ENCODE measurements at regions not wholly inside any gene's neighbourhood (a gene's known extent, or its start where the extent isn't known, plus 50 kb on each side); places are given as distances from the start of the nearest gene placed in this dataset.

GRCh38 chr2:39535636-39536185, 98.6 kb upstream of the MAP4K3 start (continued):
- TF ChIP-seq, protein P1, sequence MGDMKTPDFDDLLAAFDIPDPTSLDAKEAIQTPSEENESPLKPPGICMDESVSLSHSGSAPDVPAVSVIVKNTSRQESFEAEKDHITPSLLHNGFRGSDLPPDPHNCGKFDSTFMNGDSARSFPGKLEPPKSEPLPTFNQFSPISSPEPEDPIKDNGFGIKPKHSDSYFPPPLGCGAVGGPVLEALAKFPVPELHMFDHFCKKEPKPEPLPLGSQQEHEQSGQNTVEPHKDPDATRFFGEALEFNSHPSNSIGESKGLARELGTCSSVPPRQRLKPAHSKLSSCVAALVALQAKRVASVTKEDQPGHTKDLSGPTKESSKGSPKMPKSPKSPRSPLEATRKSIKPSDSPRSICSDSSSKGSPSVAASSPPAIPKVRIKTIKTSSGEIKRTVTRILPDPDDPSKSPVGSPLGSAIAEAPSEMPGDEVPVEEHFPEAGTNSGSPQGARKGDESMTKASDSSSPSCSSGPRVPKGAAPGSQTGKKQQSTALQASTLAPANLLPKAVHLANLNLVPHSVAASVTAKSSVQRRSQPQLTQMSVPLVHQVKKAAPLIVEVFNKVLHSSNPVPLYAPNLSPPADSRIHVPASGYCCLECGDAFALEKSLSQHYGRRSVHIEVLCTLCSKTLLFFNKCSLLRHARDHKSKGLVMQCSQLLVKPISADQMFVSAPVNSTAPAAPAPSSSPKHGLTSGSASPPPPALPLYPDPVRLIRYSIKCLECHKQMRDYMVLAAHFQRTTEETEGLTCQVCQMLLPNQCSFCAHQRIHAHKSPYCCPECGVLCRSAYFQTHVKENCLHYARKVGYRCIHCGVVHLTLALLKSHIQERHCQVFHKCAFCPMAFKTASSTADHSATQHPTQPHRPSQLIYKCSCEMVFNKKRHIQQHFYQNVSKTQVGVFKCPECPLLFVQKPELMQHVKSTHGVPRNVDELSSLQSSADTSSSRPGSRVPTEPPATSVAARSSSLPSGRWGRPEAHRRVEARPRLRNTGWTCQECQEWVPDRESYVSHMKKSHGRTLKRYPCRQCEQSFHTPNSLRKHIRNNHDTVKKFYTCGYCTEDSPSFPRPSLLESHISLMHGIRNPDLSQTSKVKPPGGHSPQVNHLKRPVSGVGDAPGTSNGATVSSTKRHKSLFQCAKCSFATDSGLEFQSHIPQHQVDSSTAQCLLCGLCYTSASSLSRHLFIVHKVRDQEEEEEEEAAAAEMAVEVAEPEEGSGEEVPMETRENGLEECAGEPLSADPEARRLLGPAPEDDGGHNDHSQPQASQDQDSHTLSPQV (IDR thresholded peaks at IDR 0.05), result no peak
- TF ChIP-seq RBBP5 (conservative IDR thresholded peaks at IDR 0.05) (no peak), JUND (IDR thresholded peaks at IDR 0.05; ENCODE audit: low read depth, low read length) (no peak), CBX5 (IDR thresholded peaks at IDR 0.05; ENCODE audit: low read depth) (no peak), NFIC (IDR thresholded peaks at IDR 0.05; ENCODE audit: low read depth, low read length) (no peak)

- in situ Hi-C loops (cut with MboI), result no loop called here
- DNase-seq (ENCODE audit: low read depth, low spot score), result no peak
- Histone ChIP-seq H3K9ac (ENCODE audit: control insufficient read depth, insufficient read depth, low read length) (no peak overlapping the region), H3K4me1 (ENCODE audit: control insufficient read depth, insufficient read depth, low read length) (no peaks in the 10 kb centered on the region), H2AFZ (ENCODE audit: control insufficient read depth, low read depth, low read length) (no peak overlapping the region), H3K4me2 (ENCODE audit: control insufficient read depth, insufficient read depth) (no peak overlapping the region), H3K79me2 (ENCODE audit: control insufficient read depth, insufficient read depth, low read length) (no peaks in the 10 kb centered on the region), H3K36me3 (ENCODE audit: control insufficient read depth in 2 of 2, insufficient read depth in 2 of 2, low read length in 1 of 2) (no peaks in the 10 kb centered on the region), H3K9me3 (replicated peaks; ENCODE audit: control insufficient read depth, insufficient read depth, low read length) (no peaks in the 10 kb centered on the region; the same call in 2 of the 3 replicates), H3K27ac (ENCODE audit: control insufficient read depth, insufficient read depth) (no peak overlapping the region), H4K20me1 (ENCODE audit: control insufficient read depth, insufficient read depth) (no peaks in the 10 kb centered on the region), H3K27me3 (replicated peaks in 1 of 2; ENCODE audit: control insufficient read depth in 2 of 2, insufficient read depth in 2 of 2, low read length in 1 of 2) (peaks cover 0 to 2% of the 10 kb centered on the region in 2 experiments; a peak in 3 of 4 replicates), H3K4me3 (no peak overlapping the region)
- BruUV-seq (replicated peaks), result no TSS peak
- ChIA-PET RAD21 (ENCODE audit: unreplicated experiment) (no interaction called here), POLR2A (interaction anchor here (0.7 kb wide), 1 partner anchor 34 kb away, joined by 5 read pairs; no protein-coding TSS in a partner anchor), CTCF (no interaction called here), SMC1A (ENCODE audit: uncharacterized antibody, unreplicated experiment) (interaction anchor here (0.6 kb wide), 1 partner anchor 164 kb away, joined by 4 read pairs; no protein-coding TSS in a partner anchor)
- intact Hi-C loops (cut with micrococcal nuclease; ENCODE audit: unreplicated experiment), result no loop called here
- ATAC-seq, result no peak
- FAIRE-seq, result no peak
- WGBS (ENCODE audit: insufficient coverage, insufficient replicate concordance, low lambda C conversion rate, missing lambda C conversion rate), result 31% methylated on average over 3 of the region's 3 CpGs
- TF ChIP-seq ZNF207 (IDR thresholded peaks at IDR 0.05; ENCODE audit: borderline replicate concordance) (no peak), SUPT20H (IDR thresholded peaks at IDR 0.05; ENCODE audit: borderline replicate concordance, control insufficient read depth, low read depth, low read length) (no peak), PAX5 (IDR thresholded peaks at IDR 0.05; ENCODE audit: borderline replicate concordance, low read depth, low read length) (no peak), SP1 (IDR thresholded peaks at IDR 0.05; ENCODE audit: low read depth, low read length) (no peak), YBX1 (IDR thresholded peaks at IDR 0.05) (no peak), KDM1A (IDR thresholded peaks at IDR 0.05; ENCODE audit: borderline replicate concordance) (no peak), HCFC1 (IDR thresholded peaks at IDR 0.05; ENCODE audit: low read length) (no peak)
- TF ChIP-seq, protein P2, sequence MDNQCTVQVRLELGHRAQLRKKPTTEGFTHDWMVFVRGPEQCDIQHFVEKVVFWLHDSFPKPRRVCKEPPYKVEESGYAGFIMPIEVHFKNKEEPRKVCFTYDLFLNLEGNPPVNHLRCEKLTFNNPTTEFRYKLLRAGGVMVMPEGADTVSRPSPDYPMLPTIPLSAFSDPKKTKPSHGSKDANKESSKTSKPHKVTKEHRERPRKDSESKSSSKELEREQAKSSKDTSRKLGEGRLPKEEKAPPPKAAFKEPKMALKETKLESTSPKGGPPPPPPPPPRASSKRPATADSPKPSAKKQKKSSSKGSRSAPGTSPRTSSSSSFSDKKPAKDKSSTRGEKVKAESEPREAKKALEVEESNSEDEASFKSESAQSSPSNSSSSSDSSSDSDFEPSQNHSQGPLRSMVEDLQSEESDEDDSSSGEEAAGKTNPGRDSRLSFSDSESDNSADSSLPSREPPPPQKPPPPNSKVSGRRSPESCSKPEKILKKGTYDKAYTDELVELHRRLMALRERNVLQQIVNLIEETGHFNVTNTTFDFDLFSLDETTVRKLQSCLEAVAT (IDR thresholded peaks at IDR 0.05), result no peak
- TF ChIP-seq, protein P3, sequence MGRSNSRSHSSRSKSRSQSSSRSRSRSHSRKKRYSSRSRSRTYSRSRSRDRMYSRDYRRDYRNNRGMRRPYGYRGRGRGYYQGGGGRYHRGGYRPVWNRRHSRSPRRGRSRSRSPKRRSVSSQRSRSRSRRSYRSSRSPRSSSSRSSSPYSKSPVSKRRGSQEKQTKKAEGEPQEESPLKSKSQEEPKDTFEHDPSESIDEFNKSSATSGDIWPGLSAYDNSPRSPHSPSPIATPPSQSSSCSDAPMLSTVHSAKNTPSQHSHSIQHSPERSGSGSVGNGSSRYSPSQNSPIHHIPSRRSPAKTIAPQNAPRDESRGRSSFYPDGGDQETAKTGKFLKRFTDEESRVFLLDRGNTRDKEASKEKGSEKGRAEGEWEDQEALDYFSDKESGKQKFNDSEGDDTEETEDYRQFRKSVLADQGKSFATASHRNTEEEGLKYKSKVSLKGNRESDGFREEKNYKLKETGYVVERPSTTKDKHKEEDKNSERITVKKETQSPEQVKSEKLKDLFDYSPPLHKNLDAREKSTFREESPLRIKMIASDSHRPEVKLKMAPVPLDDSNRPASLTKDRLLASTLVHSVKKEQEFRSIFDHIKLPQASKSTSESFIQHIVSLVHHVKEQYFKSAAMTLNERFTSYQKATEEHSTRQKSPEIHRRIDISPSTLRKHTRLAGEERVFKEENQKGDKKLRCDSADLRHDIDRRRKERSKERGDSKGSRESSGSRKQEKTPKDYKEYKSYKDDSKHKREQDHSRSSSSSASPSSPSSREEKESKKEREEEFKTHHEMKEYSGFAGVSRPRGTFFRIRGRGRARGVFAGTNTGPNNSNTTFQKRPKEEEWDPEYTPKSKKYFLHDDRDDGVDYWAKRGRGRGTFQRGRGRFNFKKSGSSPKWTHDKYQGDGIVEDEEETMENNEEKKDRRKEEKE (IDR thresholded peaks at IDR 0.05), result no peak
- TF ChIP-seq, protein P4, sequence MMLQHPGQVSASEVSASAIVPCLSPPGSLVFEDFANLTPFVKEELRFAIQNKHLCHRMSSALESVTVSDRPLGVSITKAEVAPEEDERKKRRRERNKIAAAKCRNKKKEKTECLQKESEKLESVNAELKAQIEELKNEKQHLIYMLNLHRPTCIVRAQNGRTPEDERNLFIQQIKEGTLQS (IDR thresholded peaks at IDR 0.05; ENCODE audit: borderline replicate concordance, extremely low read depth, low read depth, low read length), result no peak
Observed at GRCh38 chr2:39537150-39537549, 100.1 kb upstream of the MAP4K3 start.
